ENCODE measurements at regions not wholly inside any gene's neighbourhood (a gene's known extent, or its start where the extent isn't known, plus 50 kb on each side); places are given as distances from the start of the nearest gene placed in this dataset.

GRCh38 chr14:87079416-87079815, 913.6 kb downstream of the GALC start:
- H4K20me1 ChIP-seq (replicated peaks; ENCODE audit: insufficient read depth) = no peaks in the 10 kb centered on the region
- H3K79me2 ChIP-seq (replicated peaks; ENCODE audit: insufficient read depth) = no peaks in the 10 kb centered on the region
- DNase-seq (ENCODE audit: low spot score) = no peak
- no peak overlapping the region for H3K4me3 ChIP-seq
- no peak overlapping the region for H3K27ac ChIP-seq (ENCODE audit: low read depth)
- H3K4me1 ChIP-seq (ENCODE audit: insufficient read depth) = peaks cover 30% of the 10 kb centered on the region
- no peaks in the 10 kb centered on the region for H3K9me3 Mint-ChIP-seq
- no peaks in the 10 kb centered on the region for H3K36me3 Mint-ChIP-seq (ENCODE audit: low read depth)
- H2AFZ ChIP-seq = no peak overlapping the region
- H3K27me3 ChIP-seq (ENCODE audit: insufficient read depth) = no peaks in the 10 kb centered on the region
- TF ChIP-seq EZH2phosphoT487 (IDR thresholded peaks at IDR 0.05; ENCODE audit: unreplicated experiment) (no peak), STAT1 (IDR thresholded peaks at IDR 0.05; ENCODE audit: unreplicated experiment) (no peak), NANOG (IDR thresholded peaks at IDR 0.05; ENCODE audit: borderline replicate concordance) (no peak)
- H3K27me3 Mint-ChIP-seq (ENCODE audit: insufficient read depth, low read depth, poor library complexity) = no peaks in the 10 kb centered on the region
- no peak overlapping the region for H3K4me2 ChIP-seq
- H3K27ac Mint-ChIP-seq = no peak overlapping the region
- H3K4me3 Mint-ChIP-seq = no peak overlapping the region
- no peaks in the 10 kb centered on the region for H3K36me3 ChIP-seq (ENCODE audit: insufficient read depth)
- no peaks in the 10 kb centered on the region for H3K9me2 ChIP-seq (ENCODE audit: insufficient read depth)
- H3F3A ChIP-seq (replicated peaks; ENCODE audit: low read depth) = no peaks in the 10 kb centered on the region
- peaks cover 36% of the 10 kb centered on the region for H3K4me1 Mint-ChIP-seq
- no peak for ATAC-seq

DNA sequence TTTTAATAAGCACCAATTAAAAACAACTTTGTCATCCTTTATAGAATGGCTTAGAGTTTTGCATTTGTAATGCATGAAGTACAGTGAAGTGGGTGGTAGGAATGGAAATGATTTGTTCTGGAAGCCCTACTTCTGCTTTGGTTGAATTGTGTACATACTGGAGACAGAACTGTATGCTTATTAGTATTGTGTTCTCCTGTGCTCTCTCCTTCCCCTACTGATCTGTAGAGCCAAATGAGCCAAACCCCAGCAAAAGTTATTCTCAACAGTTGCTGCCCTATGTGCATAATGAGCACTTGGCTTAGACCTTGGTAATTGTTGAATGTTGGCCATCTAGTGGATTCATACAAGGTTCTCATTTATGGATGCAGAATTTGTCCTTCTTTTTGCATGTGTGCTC, 916.1 kb downstream of the GALC start:
- no peak overlapping the region for H3K4me3 Mint-ChIP-seq
- ATAC-seq (no peak), DNase-seq (ENCODE audit: low spot score) (no peak)
- Histone ChIP-seq H3K9me2 (ENCODE audit: insufficient read depth) (no peaks in the 10 kb centered on the region), H3K27me3 (ENCODE audit: insufficient read depth) (no peaks in the 10 kb centered on the region), H3K36me3 (ENCODE audit: insufficient read depth) (no peaks in the 10 kb centered on the region), H4K20me1 (replicated peaks; ENCODE audit: insufficient read depth) (no peaks in the 10 kb centered on the region), H3K4me3 (no peak overlapping the region), H3K4me2 (no peak overlapping the region), H3K79me2 (replicated peaks; ENCODE audit: insufficient read depth) (no peaks in the 10 kb centered on the region), H3K27ac (ENCODE audit: low read depth) (no peak overlapping the region), H3K4me1 (ENCODE audit: insufficient read depth) (peaks cover 25% of the 10 kb centered on the region), H3F3A (replicated peaks; ENCODE audit: low read depth) (no peaks in the 10 kb centered on the region), H2AFZ (no peak overlapping the region)
- no peaks in the 10 kb centered on the region for H3K9me3 Mint-ChIP-seq
- H3K27me3 Mint-ChIP-seq (ENCODE audit: insufficient read depth, low read depth, poor library complexity) = no peaks in the 10 kb centered on the region
- no peak overlapping the region for H3K27ac Mint-ChIP-seq
- H3K36me3 Mint-ChIP-seq (ENCODE audit: low read depth) = no peaks in the 10 kb centered on the region
- peaks cover 25% of the 10 kb centered on the region for H3K4me1 Mint-ChIP-seq
- TF ChIP-seq EZH2 (IDR thresholded peaks at IDR 0.05; ENCODE audit: low read depth, unreplicated experiment) (no peak), CREB1 (CRISPR knock-in tag; IDR thresholded peaks at IDR 0.05; ENCODE audit: low read depth) (no peak), ZNF114 (CRISPR knock-in tag; IDR thresholded peaks at IDR 0.05) (no peak), STAT1 (IDR thresholded peaks at IDR 0.05; ENCODE audit: unreplicated experiment) (no peak)
- TF ChIP-seq, protein P1, sequence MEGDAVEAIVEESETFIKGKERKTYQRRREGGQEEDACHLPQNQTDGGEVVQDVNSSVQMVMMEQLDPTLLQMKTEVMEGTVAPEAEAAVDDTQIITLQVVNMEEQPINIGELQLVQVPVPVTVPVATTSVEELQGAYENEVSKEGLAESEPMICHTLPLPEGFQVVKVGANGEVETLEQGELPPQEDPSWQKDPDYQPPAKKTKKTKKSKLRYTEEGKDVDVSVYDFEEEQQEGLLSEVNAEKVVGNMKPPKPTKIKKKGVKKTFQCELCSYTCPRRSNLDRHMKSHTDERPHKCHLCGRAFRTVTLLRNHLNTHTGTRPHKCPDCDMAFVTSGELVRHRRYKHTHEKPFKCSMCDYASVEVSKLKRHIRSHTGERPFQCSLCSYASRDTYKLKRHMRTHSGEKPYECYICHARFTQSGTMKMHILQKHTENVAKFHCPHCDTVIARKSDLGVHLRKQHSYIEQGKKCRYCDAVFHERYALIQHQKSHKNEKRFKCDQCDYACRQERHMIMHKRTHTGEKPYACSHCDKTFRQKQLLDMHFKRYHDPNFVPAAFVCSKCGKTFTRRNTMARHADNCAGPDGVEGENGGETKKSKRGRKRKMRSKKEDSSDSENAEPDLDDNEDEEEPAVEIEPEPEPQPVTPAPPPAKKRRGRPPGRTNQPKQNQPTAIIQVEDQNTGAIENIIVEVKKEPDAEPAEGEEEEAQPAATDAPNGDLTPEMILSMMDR (conservative IDR thresholded peaks at IDR 0.05; ENCODE audit: low read depth in 2 of 2) = no peak
- TF ChIP-seq, protein P2, sequence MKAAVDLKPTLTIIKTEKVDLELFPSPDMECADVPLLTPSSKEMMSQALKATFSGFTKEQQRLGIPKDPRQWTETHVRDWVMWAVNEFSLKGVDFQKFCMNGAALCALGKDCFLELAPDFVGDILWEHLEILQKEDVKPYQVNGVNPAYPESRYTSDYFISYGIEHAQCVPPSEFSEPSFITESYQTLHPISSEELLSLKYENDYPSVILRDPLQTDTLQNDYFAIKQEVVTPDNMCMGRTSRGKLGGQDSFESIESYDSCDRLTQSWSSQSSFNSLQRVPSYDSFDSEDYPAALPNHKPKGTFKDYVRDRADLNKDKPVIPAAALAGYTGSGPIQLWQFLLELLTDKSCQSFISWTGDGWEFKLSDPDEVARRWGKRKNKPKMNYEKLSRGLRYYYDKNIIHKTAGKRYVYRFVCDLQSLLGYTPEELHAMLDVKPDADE (IDR thresholded peaks at IDR 0.05) = no peak

- H4K20me1 ChIP-seq (replicated peaks; ENCODE audit: insufficient read depth) = no peaks in the 10 kb centered on the region
- DNase-seq (ENCODE audit: low spot score) (peak; percentile 20), ATAC-seq (no peak)
- Mint-ChIP-seq H3K27ac (no peak overlapping the region), H3K27me3 (ENCODE audit: insufficient read depth, low read depth, poor library complexity) (no peaks in the 10 kb centered on the region), H3K4me3 (no peak overlapping the region), H3K36me3 (ENCODE audit: low read depth) (no peaks in the 10 kb centered on the region), H3K4me1 (peaks cover 21% of the 10 kb centered on the region), H3K9me3 (no peaks in the 10 kb centered on the region)
- H2AFZ ChIP-seq = no peak overlapping the region
- no peak overlapping the region for H3K27ac ChIP-seq (ENCODE audit: low read depth)
- H3K36me3 ChIP-seq (ENCODE audit: insufficient read depth) = no peaks in the 10 kb centered on the region
- no peaks in the 10 kb centered on the region for H3K79me2 ChIP-seq (replicated peaks; ENCODE audit: insufficient read depth)
- H3K4me3 ChIP-seq = no peak overlapping the region
- peaks cover 17% of the 10 kb centered on the region; the same call in 1 of the 2 replicates for H3K4me1 ChIP-seq (ENCODE audit: insufficient read depth)
- no peaks in the 10 kb centered on the region for H3K27me3 ChIP-seq (ENCODE audit: insufficient read depth)
- H3K9me2 ChIP-seq (ENCODE audit: insufficient read depth) = 0 out of 2 replicates have a peak, but pooled peaks cover 4% of the 10 kb centered on the region
- no peaks in the 10 kb centered on the region for H3F3A ChIP-seq (replicated peaks; ENCODE audit: low read depth)
- TF ChIP-seq REST (IDR thresholded peaks at IDR 0.05; ENCODE audit: unreplicated experiment) (no peak), POLR2AphosphoS5 (IDR thresholded peaks at IDR 0.05; ENCODE audit: low read depth) (no peak), STAT1 (IDR thresholded peaks at IDR 0.05; ENCODE audit: unreplicated experiment) (no peak), JUNB (IDR thresholded peaks at IDR 0.05; ENCODE audit: unreplicated experiment) (no peak)
- no peak overlapping the region for H3K4me2 ChIP-seq
Observed at GRCh38 chr14:87076146-87076545, 916.8 kb downstream of the GALC start.

All from GM23338 (cell line).